IMR-90 (cell line): ENCODE measurements at regions not wholly inside any gene's neighbourhood (a gene's known extent, or its start where the extent isn't known, plus 50 kb on each side); places are given as distances from the start of the nearest gene placed in this dataset.

ENCODE experiments used
- ATAC-seq: fragments of 200-7000 bp; cut with Tn5 transposase; 2 replicates; pipeline ENCODE4 v1.9.1; 2020; ENCODE audit warnings: low read depth, mild to moderate bottlenecking, moderate library complexity
- BruUV-seq: library from RNA; stranded (reverse); fragments of 400-500 nt; replicated peaks from 2 replicates; lab custom pipeline; 2021; lab: Mats Ljungman, UMichigan
- CTCF ChIA-PET: fragments of 300-600 bp; formaldehyde crosslinking; extraction: SDS; loops from one replicate; lab custom pipeline; 2021; ENCODE audit warnings: antibody characterized with exemption; lab: Yijun Ruan, JAX
- POLR2A ChIA-PET: fragments of 300-600 bp; sonication (Branson Sonifier 250); formaldehyde crosslinking; loops from one replicate; lab custom pipeline; 2022; ENCODE audit warnings: antibody characterized with exemption; ENCODE audit not compliant: unreplicated experiment; lab: Charles Lee
- DNase-seq: peaks from one replicate; pipeline ENCODE4 v3.0.0; 2013
- H2AFZ ChIP-seq: replicated peaks from 2 replicates; pipeline ENCODE3; 2013; ENCODE audit warnings: low read length, mild to moderate bottlenecking; ENCODE audit not compliant: poor library complexity
- H2AK5ac ChIP-seq: 2 replicates; pipeline ENCODE4 v1.6.1; 2013; ENCODE audit warnings: low read depth, low read length, inconsistent platforms
- H2AK9ac ChIP-seq: replicated peaks from 2 replicates; pipeline ENCODE3; 2013; ENCODE audit warnings: mild to moderate bottlenecking, low read depth, low read length, moderate library complexity; ENCODE audit not compliant: poor library complexity
- H2BK120ac ChIP-seq: 2 replicates; pipeline ENCODE4 v1.6.1; 2013; ENCODE audit warnings: low read depth, low read length, inconsistent platforms
- H2BK15ac ChIP-seq: 3 replicates; pipeline ENCODE4 v1.6.1; 2013; ENCODE audit warnings: low read depth, low read length, inconsistent platforms
- H2BK20ac ChIP-seq: 2 replicates; pipeline ENCODE4 v1.6.1; 2013; ENCODE audit warnings: low read depth, mild to moderate bottlenecking, inconsistent platforms, low read length, moderate library complexity
- H2BK5ac ChIP-seq: 2 replicates; pipeline ENCODE4 v1.6.1; 2013; ENCODE audit warnings: mild to moderate bottlenecking, low read depth, low read length, inconsistent platforms; ENCODE audit not compliant: poor library complexity, severe bottlenecking
- H3K14ac ChIP-seq: replicated peaks from 2 replicates; pipeline ENCODE4 v1.6.1; 2013; ENCODE audit warnings: low read depth, low read length, inconsistent platforms
- H3K18ac ChIP-seq: 2 replicates; pipeline ENCODE4 v1.6.1; 2013; ENCODE audit warnings: low read depth, low read length, control low read depth
- H3K23ac ChIP-seq: 2 replicates; pipeline ENCODE4 v1.6.1; 2013; ENCODE audit warnings: low read depth, low read length, inconsistent platforms
- H3K27ac ChIP-seq: 2 replicates; pipeline ENCODE4 v1.5.1; 2013; ENCODE audit warnings: mild to moderate bottlenecking, control low read depth, low read length; ENCODE audit not compliant: insufficient read depth
- H3K27me3 ChIP-seq: 2 replicates; pipeline ENCODE4 v1.6.1; 2013; ENCODE audit warnings: low read length; ENCODE audit not compliant: control insufficient read depth, insufficient read depth
- H3K36me3 ChIP-seq: 2 replicates; pipeline ENCODE4 v1.6.1; 2013; ENCODE audit warnings: low read length, mixed read lengths; ENCODE audit not compliant: control insufficient read depth, insufficient read depth
- H3K4ac ChIP-seq: 2 replicates; pipeline ENCODE4 v1.6.1; 2013; ENCODE audit warnings: low read depth, low read length, inconsistent platforms
- H3K4me1 ChIP-seq: 2 replicates; pipeline ENCODE4 v1.6.1; 2013; ENCODE audit warnings: low read length, mixed read lengths; ENCODE audit not compliant: control insufficient read depth, insufficient read depth
- H3K4me2 ChIP-seq: 2 replicates; pipeline ENCODE4 v1.6.1; 2013; ENCODE audit warnings: low read depth, mild to moderate bottlenecking, control low read depth, low read length, moderate library complexity
- H3K4me3 ChIP-seq: 2 replicates; pipeline ENCODE4 v1.5.1; 2013; ENCODE audit warnings: low read depth, mild to moderate bottlenecking, control low read depth, low read length, moderate library complexity; ENCODE audit not compliant: insufficient read depth
- H3K56ac ChIP-seq: 2 replicates; pipeline ENCODE4 v1.6.1; 2013; ENCODE audit warnings: low read length, inconsistent platforms; ENCODE audit not compliant: insufficient read depth; ENCODE audit errors: extremely low read depth
- H3K79me1 ChIP-seq, 2 experiments: 2 replicates each; pipeline ENCODE4 v1.6.1; 2013; ENCODE audit warnings: low read length in 2 of 2, inconsistent platforms in 1 of 2, low read depth in 1 of 2
- H3K9ac ChIP-seq: 2 replicates; pipeline ENCODE4 v1.6.1; 2013; ENCODE audit warnings: low read depth, low read length, control low read depth
- H3K9me1 ChIP-seq: 2 replicates; pipeline ENCODE4 v1.6.1; 2013; ENCODE audit warnings: low read length, inconsistent platforms; ENCODE audit not compliant: insufficient read depth
- H3K9me3 ChIP-seq: 2 replicates; pipeline ENCODE4 v1.6.1; 2013; ENCODE audit warnings: low read length; ENCODE audit not compliant: control insufficient read depth, insufficient read depth
- H4K20me1 ChIP-seq: 2 replicates; pipeline ENCODE4 v1.6.1; 2013; ENCODE audit warnings: low read length, inconsistent platforms; ENCODE audit not compliant: insufficient read depth
- H4K5ac ChIP-seq: 2 replicates; pipeline ENCODE4 v1.6.1; 2013; ENCODE audit warnings: mild to moderate bottlenecking, low read depth, low read length, control low read depth
- H4K8ac ChIP-seq, 2 experiments: 2 replicates each; pipeline ENCODE4 v1.6.1; 2013; ENCODE audit warnings: low read depth in 2 of 2, low read length in 2 of 2, control low read depth in 1 of 2, inconsistent platforms in 1 of 2
- H4K91ac ChIP-seq: 2 replicates; pipeline ENCODE4 v1.6.1; 2013; ENCODE audit warnings: low read depth, low read length, inconsistent platforms; ENCODE audit not compliant: insufficient read depth
- BHLHE40 ChIP-seq: fragments of 150-350 bp; IDR thresholded peaks from 2 replicates; pipeline ENCODE4 v1.6.1; 2016; ENCODE audit warnings: mild to moderate bottlenecking, low read depth, low read length
- CHD1 ChIP-seq: IDR thresholded peaks from 2 replicates; pipeline ENCODE4 v1.6.1; 2012; ENCODE audit warnings: low read depth, low read length, improper control_type of control experiment
- FOS ChIP-seq: fragments of 150-350 bp; IDR thresholded peaks from 2 replicates; pipeline ENCODE4 v1.6.1; 2016; ENCODE audit warnings: low read depth, low read length
- MAFK ChIP-seq: IDR thresholded peaks from 2 replicates; pipeline ENCODE4 v1.6.1; 2012; ENCODE audit warnings: low read depth, low read length, improper control_type of control experiment
- MAZ ChIP-seq: IDR thresholded peaks from 2 replicates; pipeline ENCODE4 v1.6.1; 2012; ENCODE audit warnings: low read depth, mild to moderate bottlenecking, low read length, improper control_type of control experiment, moderate library complexity, borderline replicate concordance
- POLR2A ChIP-seq: IDR thresholded peaks from 2 replicates; pipeline ENCODE4 v1.6.1; 2012; ENCODE audit warnings: mild to moderate bottlenecking, low read depth, low read length
- RCOR1 ChIP-seq: IDR thresholded peaks from 2 replicates; pipeline ENCODE4 v1.6.1; 2012; ENCODE audit warnings: mild to moderate bottlenecking, low read length, improper control_type of control experiment; ENCODE audit not compliant: insufficient replicate concordance
- WGBS, 2 experiments: methylation state at CpG; one replicate each; pipeline versions ENCODE4 v1.1.5 to v1.1.7; 2013; ENCODE audit warnings: missing lambda C conversion rate in 2 of 2; ENCODE audit not compliant: insufficient read length in 1 of 2; ENCODE audit errors: extremely low coverage in 2 of 2; 5-methylcytosine and 5-hydroxymethylcytosine counted together
- dilution Hi-C: fragments of 300-500 bp; cut with HindIII; formaldehyde crosslinking; loops from one replicate; pipeline ENCODE4 v1.14.3; 2018; ENCODE audit warnings: low sequenced_read_pairs; ENCODE audit not compliant: unreplicated experiment
- in situ Hi-C: fragments of 300-500 bp; cut with MboI; formaldehyde crosslinking; loops from 3 replicates; pipeline ENCODE4 v1.14.3; 2019; ENCODE audit warnings: low sequenced_read_pairs, inconsistent platforms, mixed read lengths
- intact Hi-C: fragments of 100-400 bp; cut with micrococcal nuclease; formaldehyde crosslinking; loops from 2 replicates; pipeline ENCODE4 v1.10.0; 2022
- TF ChIP-seq, protein P1 (sequence below): fragments of 150-350 bp; IDR thresholded peaks from 2 replicates; pipeline ENCODE4 v1.6.1; 2017; ENCODE audit warnings: mild to moderate bottlenecking, antibody characterized with exemption, low read length, low read depth

DNA sequence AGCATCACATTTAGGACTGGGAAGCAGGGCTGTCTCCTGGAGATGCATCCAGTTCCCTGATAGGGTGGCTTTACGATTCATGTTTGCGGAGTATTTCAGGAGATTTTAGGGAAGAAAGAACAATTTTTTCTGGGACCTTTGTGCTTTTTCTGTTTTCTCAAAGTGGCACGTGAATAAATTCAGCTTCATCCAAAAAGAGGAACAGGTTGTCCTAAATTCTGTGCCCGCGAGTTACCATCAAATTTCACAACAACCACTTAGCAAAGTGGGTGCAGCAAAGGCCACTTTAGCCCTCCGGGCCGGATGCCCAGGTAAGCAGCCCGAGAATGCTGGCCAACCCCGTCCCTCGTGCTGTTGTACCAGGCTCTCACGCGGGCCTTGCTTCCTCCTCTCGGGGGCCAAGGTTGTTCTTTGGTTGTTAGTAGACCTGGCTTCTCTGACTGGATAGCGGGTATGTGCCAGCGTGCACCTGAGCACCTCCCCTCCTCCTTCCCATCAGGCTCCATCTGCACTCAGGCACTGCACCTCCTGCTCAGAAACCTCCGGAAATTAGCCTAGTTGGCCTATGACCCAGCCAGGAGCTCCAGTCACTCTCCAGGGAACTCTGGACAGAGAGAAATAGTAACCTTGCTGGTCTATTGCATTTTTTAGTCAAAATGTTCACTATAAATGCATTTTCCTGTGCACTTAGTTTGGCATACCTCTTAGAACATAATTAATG, 83.0 kb downstream of the CMPK2 start:
- H2AFZ ChIP-seq: no peak overlapping the region
- H3K9me3 ChIP-seq: no peaks in the 10 kb centered on the region
- no peak for DNase-seq
- H4K5ac ChIP-seq: no peak overlapping the region
- CTCF ChIA-PET: no interaction called here
- no peak overlapping the region for H2AK9ac ChIP-seq
- POLR2A ChIA-PET: no interaction called here
- no peak overlapping the region for H4K8ac ChIP-seq
- H2BK20ac ChIP-seq: no peak overlapping the region
- no peak overlapping the region for H3K56ac ChIP-seq
- no peaks in the 10 kb centered on the region for H3K79me1 ChIP-seq
- no peak overlapping the region for H3K23ac ChIP-seq
- no peak overlapping the region for H3K9ac ChIP-seq
- H2BK5ac ChIP-seq: no peak overlapping the region
- H3K14ac ChIP-seq: no peak overlapping the region
- H3K4me2 ChIP-seq: no peak overlapping the region
- intact Hi-C loops: no loop called here
- H3K18ac ChIP-seq: no peak overlapping the region
- H2BK120ac ChIP-seq: no peak overlapping the region
- no peaks in the 10 kb centered on the region for H3K27me3 ChIP-seq
- no peak for ATAC-seq
- no peak overlapping the region for H4K91ac ChIP-seq
- dilution Hi-C loops: no loop called here
- TF ChIP-seq POLR2A: no peak
- no peak for TF ChIP-seq CHD1
- TF ChIP-seq MAFK: no peak
- TF ChIP-seq, protein P1, sequence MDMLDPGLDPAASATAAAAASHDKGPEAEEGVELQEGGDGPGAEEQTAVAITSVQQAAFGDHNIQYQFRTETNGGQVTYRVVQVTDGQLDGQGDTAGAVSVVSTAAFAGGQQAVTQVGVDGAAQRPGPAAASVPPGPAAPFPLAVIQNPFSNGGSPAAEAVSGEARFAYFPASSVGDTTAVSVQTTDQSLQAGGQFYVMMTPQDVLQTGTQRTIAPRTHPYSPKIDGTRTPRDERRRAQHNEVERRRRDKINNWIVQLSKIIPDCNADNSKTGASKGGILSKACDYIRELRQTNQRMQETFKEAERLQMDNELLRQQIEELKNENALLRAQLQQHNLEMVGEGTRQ: no peak
- TF ChIP-seq FOS: no peak
- no peak for TF ChIP-seq RCOR1
- TF ChIP-seq MAZ: no peak
- TF ChIP-seq BHLHE40: no peak
- in situ Hi-C loops: no loop called here
- no TSS peak for BruUV-seq
- H3K9me1 ChIP-seq: no peaks in the 10 kb centered on the region
- WGBS, 2 experiments: 92% methylated on average over 2 of the region's 16 CpGs; no CpG with 5 or more reads in 1 of the 2 experiments
- no peaks in the 10 kb centered on the region for H4K20me1 ChIP-seq
- H3K36me3 ChIP-seq: no peaks in the 10 kb centered on the region
- no peak overlapping the region for H3K4me3 ChIP-seq
- no peak overlapping the region for H2BK15ac ChIP-seq
- H3K4ac ChIP-seq: no peak overlapping the region
- no peak overlapping the region for H2AK5ac ChIP-seq
- peaks cover 2% of the 10 kb centered on the region; the same call in 1 of the 2 replicates for H3K4me1 ChIP-seq
- H3K27ac ChIP-seq: no peak overlapping the region
